ENCODE measurements at regions not wholly inside any gene's neighbourhood (a gene's known extent, or its start where the extent isn't known, plus 50 kb on each side); places are given as distances from the start of the nearest gene placed in this dataset.

DNA sequence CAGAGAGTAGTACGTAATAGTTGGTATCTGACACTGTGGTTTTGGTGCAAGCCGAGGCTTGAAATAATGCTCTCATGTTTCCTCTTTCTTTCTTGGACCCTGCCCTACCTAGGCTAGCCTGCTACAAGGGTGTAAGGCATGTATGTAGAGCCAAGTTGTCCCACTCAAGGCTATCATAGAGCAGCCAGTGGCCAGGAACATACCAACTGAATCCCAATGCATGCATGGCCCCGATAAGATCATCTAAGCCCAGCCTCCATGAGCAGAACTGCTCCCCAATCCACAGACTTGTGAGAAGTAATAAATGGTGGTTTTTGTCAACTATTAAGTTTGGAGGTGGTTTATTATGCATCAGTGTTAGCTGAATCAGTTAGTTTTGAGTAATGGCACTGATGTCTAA is 250.2 kb downstream of the SH2D4B start:
- TF ChIP-seq, protein P1, sequence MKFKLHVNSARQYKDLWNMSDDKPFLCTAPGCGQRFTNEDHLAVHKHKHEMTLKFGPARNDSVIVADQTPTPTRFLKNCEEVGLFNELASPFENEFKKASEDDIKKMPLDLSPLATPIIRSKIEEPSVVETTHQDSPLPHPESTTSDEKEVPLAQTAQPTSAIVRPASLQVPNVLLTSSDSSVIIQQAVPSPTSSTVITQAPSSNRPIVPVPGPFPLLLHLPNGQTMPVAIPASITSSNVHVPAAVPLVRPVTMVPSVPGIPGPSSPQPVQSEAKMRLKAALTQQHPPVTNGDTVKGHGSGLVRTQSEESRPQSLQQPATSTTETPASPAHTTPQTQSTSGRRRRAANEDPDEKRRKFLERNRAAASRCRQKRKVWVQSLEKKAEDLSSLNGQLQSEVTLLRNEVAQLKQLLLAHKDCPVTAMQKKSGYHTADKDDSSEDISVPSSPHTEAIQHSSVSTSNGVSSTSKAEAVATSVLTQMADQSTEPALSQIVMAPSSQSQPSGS (IDR thresholded peaks at IDR 0.05; ENCODE audit: low read length): no peak
- TF ChIP-seq, protein P2, sequence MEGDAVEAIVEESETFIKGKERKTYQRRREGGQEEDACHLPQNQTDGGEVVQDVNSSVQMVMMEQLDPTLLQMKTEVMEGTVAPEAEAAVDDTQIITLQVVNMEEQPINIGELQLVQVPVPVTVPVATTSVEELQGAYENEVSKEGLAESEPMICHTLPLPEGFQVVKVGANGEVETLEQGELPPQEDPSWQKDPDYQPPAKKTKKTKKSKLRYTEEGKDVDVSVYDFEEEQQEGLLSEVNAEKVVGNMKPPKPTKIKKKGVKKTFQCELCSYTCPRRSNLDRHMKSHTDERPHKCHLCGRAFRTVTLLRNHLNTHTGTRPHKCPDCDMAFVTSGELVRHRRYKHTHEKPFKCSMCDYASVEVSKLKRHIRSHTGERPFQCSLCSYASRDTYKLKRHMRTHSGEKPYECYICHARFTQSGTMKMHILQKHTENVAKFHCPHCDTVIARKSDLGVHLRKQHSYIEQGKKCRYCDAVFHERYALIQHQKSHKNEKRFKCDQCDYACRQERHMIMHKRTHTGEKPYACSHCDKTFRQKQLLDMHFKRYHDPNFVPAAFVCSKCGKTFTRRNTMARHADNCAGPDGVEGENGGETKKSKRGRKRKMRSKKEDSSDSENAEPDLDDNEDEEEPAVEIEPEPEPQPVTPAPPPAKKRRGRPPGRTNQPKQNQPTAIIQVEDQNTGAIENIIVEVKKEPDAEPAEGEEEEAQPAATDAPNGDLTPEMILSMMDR (IDR thresholded peaks at IDR 0.05; ENCODE audit: control extremely low read depth in 1 of 3, insufficient read depth in 1 of 3, low read depth in 1 of 3, low read length in 3 of 3): no peak
- TF ChIP-seq, protein P3, sequence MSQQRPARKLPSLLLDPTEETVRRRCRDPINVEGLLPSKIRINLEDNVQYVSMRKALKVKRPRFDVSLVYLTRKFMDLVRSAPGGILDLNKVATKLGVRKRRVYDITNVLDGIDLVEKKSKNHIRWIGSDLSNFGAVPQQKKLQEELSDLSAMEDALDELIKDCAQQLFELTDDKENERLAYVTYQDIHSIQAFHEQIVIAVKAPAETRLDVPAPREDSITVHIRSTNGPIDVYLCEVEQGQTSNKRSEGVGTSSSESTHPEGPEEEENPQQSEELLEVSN (IDR thresholded peaks at IDR 0.05): no peak
- TF ChIP-seq PHF8 (conservative IDR thresholded peaks at IDR 0.05; ENCODE audit: low read depth, low read length): no peak
- no peak for TF ChIP-seq KDM1A (IDR thresholded peaks at IDR 0.05; ENCODE audit: borderline replicate concordance, low read length)
- TF ChIP-seq YY1 (IDR thresholded peaks at IDR 0.05; ENCODE audit: low read depth, low read length): no peak
- no peak for TF ChIP-seq POLR2AphosphoS5 (IDR thresholded peaks at IDR 0.05; ENCODE audit: low read depth, low read length)
- TF ChIP-seq TAF1 (IDR thresholded peaks at IDR 0.05; ENCODE audit: low read depth, low read length): no peak
- TF ChIP-seq, protein P4, sequence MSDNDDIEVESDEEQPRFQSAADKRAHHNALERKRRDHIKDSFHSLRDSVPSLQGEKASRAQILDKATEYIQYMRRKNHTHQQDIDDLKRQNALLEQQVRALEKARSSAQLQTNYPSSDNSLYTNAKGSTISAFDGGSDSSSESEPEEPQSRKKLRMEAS (IDR thresholded peaks at IDR 0.05): no peak
